GM04504 (cell line): ENCODE measurements at regions not wholly inside any gene's neighbourhood (a gene's known extent, or its start where the extent isn't known, plus 50 kb on each side); places are given as distances from the start of the nearest gene placed in this dataset.
"Not testable (repeated sequence)": the region's sequence is repeated elsewhere in the genome, so short reads cannot be mapped to it uniquely, and the experiment has no call there.

ENCODE experiments used
- DNase-seq: peaks from one replicate; pipeline ENCODE4 v3.0.0-alpha.2; 2012; ENCODE audit warnings: low read depth

DNA sequence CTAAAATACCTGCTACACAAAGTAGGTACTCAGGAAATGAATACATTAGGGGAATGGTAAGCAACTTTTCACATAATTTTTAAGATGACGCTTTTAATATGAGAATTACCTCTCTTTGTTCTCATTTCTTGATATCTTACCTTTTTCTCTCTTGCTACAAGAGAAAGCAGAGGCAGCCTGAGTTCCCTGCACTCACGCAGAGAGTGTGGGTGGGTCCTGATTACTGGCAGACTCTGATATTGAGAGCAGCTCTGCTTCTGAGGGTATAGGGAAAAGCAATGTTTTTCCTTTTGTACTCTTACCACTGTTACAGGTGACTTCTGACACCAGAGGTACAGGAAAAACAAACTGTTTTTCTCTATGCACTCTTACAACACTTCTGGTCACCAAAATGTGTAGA, 420.2 kb upstream of the TMTC1 start:
- DNase-seq = no peak

- no peak for DNase-seq
These were observed 418.9 kb upstream of the TMTC1 start for GRCh38 chr12:30202521-30203254.

DNA sequence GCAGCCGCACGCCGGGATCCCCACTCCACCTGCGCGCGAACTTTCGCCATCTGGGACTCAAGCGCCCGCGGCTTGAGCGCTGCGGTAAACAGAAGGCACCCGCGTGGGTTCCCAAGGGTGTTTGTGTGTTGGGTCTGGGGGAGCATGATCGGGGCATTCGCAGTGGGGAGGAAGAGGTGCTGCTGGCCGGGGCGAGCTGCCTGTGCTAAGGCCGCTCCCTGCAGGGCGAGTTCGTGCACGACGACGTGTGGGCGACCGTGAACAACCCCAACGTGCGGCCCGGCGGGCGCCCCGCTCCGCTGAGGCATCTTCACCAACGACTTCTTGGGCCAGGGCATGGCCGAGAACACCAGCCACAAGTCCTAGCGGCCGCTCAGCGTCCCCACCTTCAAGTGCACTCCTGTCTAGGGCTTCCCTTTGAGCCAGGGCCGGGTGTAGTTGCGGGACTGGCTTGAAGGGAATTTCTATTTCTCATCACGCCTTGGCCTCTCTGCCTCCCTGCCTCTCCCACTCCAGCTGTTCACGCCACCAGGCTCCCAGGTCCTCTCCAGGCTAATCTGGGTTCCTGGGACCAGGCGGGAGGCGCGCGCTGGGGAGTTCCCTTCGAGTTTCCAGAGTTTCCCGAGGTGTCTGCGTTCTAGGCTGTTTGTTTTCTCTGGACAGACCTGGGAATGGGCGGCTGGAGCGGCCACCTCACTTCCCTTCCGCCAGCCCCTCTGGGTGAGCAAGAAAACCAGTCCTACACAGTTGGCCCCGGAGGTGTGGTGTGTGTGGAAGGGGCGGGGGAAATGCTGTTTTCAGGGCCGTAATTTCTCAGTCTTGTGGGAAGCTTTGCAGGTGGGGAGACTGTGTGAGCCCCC, 417.8 kb upstream of the TMTC1 start:
- DNase-seq = no peak

- no peak for DNase-seq
These were observed 417.1 kb upstream of the TMTC1 start for GRCh38 chr12:30200864-30201263.

GRCh38 chr12:30197392-30198057, 413.8 kb upstream of the TMTC1 start:
- no peak for DNase-seq

DNA sequence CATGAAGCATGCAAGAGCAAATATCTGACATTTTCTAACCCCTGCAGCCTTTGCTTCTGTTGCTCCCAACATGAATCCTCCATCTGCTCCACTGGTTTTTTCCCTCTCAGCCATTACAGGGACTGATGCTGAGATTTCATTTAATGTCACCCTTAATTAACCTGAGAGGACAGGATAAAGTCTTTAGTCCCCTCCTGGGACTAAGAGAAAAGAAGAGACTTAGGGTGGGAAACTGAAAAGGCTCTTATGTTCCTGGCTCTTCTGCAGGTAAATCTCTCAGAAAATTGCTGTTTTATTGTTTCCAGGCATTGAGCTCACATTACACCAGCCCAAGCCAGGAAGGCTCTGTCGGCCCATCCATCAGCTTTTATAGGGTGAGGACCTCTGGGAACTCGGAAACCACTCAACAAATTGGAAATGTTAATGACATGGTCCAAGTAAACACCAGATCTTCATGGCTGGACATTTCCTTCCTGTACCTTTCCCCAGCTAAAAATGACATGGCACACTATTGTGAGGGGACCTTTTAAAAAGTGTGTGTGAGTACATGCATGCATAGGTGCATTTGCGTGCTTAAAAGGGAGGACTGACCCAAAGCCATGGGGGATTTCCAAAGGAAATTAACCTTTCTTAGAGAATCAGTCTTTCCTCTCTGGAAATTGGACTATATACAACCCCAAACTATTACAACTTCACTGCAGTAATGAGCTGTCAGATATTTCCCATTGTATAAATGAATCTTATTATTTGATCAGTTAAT, 408.1 kb upstream of the TMTC1 start:
- no peak for DNase-seq

DNA sequence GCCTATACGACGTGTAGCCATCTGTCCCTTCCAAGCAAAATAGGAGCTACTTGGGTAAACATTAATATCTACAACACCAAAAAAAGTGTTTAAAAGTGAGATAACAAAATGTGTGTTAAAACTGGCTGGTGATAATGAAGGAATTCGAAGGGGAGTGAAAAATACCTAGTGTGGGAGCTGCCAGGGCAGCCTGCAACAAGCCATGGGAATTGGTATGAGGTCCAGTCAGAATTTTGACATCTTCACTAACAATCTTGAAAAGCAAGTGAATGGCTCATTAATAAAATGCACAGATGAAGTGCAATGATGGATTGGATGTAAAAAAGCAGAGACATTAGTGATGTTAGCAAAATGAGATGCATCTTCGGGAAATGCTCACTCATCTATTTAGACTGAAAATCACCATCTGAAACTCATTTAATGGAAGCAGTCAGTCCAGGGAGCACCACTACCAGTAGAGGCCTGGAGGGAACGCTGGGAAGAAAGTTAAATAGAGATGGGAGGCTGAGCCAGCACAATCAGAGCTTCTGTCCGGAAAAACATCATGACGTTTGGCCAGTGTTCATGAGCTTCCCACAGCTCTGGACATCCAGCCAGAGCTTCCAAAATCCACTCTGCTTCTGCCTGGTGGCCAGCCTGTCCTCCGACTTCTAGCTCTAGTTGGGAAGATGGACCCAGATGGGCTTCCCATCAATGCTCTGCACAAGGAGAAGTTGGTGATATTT, 405.0 kb upstream of the TMTC1 start:
- no peak for DNase-seq

DNA sequence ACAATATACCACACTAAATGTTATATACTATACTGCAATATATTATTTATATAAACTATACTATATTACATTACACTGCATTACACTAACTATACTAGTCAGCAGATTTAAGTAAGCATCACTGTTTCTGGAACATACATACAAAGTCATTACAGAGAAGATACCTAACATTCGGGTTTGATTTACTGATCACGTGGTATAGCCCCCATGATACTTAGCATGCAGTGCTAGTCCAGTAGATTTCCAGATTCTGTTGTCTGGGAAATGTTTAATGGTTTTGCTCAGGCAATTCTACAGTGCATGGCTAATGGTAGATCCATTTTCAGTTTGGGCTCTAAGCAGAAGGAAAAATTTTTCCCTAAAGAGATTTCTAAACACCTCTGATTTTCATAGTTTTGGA, 403.7 kb upstream of the TMTC1 start:
- DNase-seq = no peak

GRCh38 chr12:30181334-30181733, 397.6 kb upstream of the TMTC1 start:
- no peak for DNase-seq

- DNase-seq = no peak
These were observed 396.9 kb upstream of the TMTC1 start for GRCh38 chr12:30180602-30181001.

DNA sequence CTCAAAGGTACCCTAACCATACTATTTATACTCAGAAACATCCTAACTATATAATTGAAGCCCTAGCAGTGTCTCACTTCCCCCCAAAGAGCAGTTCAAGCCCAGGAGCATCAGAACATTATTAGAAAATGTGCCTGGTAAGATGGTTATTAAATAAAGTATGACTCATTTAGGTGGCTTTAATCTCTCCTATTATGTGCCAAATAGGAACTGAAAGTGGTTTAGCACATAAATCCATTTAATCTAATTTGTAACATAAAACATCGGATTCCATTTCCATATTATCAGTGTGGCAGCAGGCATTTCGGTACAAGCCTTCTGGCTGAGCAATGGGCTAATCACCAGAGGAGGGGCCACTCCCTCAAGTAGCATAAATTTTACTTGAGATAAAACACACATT, 395.2 kb upstream of the TMTC1 start:
- no peak for DNase-seq

GRCh38 chr12:30169839-30170591, 386.3 kb upstream of the TMTC1 start:
- no peak for DNase-seq

DNA sequence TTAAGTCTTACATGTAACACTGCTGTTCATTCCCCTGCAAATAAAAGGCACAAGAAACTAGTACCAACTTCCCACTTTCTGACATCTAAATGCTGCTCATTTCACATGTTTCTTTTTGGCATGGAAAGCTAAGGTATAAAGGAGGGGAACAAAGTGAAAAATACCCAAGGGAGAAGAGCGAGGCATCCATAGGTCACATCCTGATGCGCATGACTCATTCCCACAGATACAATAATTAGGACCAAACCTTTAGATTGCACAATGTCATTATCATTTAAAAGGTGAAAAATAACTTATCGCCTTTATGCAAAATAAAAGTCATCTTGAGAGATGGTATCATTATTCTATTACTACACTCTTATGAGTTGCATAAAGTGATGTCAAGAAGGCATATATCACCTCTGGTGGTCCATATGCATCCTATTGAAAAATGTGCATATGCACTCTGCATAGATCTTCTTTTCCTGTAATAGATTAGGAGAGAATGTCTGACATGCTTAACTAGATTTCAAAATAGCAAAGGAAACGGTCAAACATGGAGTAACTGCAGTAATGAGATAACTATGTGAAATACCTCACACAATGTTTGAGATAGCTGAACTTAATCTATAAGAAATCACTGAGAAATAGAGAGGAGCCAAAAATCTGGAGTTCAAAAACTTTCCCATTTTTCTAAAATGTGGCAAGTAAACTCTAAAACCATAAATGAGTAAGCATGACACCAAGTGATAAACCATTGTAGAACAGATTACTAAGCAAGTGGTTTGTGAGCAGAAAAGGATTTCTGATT, 382.5 kb upstream of the TMTC1 start:
- DNase-seq = no peak

- DNase-seq = no peak
These were observed 380.9 kb upstream of the TMTC1 start for GRCh38 chr12:30164382-30165318.

GRCh38 chr12:30156833-30157232, 373.1 kb upstream of the TMTC1 start:
- not testable (repeated sequence) for DNase-seq

- peak; percentile 8 for DNase-seq
These were observed 371.4 kb upstream of the TMTC1 start for GRCh38 chr12:30155001-30155730.

DNA sequence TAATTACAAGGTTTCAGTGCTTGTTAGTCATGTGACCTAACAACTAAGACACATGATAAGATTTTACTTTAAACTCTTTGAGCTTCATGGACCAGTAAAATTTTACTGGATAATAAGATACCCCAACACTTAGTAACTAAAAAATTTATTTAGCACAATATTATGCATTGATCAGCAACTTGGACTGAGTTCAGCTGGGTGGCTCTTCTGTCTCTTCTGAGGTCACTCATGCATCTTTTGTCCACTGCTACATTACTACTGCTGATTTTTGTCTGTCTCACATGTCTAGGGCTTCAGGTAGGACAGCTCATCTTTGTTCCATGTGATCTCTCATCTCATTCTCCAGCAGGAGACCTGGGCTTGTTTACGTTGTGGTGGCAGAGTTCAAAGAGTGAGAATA, 370.2 kb upstream of the TMTC1 start:
- DNase-seq = no peak

DNA sequence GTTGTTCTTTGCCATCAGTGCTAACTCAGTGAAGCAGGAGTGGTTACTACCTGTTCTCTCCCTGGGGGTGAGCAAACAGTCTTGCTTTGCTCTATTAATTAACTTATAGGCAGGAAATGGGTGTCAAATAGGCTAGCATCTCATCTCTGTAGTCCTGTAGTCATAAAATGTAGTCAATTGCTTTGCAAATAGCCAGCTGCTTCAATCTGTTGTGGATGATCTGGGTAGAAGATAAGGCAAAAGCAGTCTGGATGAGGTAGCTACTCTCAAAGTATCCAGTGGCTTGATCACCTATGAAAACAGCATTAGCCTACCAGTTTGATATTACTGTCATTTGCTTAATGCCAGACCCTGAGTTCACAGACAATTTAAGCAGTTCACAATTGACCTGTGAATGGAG, 369.0 kb upstream of the TMTC1 start:
- DNase-seq = no peak
